ENCODE measurements at regions not wholly inside any gene's neighbourhood (a gene's known extent, or its start where the extent isn't known, plus 50 kb on each side); places are given as distances from the start of the nearest gene placed in this dataset.
"Not testable (repeated sequence)": the region's sequence is repeated elsewhere in the genome, so short reads cannot be mapped to it uniquely, and the experiment has no call there.

DNA sequence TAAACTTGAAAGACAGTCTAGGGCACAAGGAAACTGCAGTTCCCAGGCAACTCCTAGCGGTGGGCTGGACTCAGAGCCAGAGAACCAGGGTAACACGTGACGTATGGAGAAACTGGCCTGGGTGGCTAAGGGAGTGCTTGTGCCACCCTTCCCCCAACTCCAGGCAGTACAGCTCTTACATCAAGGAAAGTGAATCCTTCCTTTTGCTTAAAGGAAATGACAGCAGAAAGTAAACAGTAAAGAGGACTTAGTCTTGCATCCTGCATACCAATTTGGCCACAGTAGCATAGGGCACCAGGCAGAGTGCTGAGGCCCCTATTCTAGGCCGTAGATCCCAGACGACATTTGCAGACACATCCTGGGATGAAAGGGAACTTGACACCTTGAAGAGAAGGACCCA, 322.8 kb downstream of the CD109 start:
- peak in 1 of 2 donors; percentile 19 for DNase-seq (ENCODE audit: low read depth in 2 of 2)
- no peak overlapping the region for H3K4me3 ChIP-seq (replicated peaks in 1 of 2; ENCODE audit: low read depth in 2 of 2, low read length in 2 of 2)
- TF ChIP-seq, protein P1, sequence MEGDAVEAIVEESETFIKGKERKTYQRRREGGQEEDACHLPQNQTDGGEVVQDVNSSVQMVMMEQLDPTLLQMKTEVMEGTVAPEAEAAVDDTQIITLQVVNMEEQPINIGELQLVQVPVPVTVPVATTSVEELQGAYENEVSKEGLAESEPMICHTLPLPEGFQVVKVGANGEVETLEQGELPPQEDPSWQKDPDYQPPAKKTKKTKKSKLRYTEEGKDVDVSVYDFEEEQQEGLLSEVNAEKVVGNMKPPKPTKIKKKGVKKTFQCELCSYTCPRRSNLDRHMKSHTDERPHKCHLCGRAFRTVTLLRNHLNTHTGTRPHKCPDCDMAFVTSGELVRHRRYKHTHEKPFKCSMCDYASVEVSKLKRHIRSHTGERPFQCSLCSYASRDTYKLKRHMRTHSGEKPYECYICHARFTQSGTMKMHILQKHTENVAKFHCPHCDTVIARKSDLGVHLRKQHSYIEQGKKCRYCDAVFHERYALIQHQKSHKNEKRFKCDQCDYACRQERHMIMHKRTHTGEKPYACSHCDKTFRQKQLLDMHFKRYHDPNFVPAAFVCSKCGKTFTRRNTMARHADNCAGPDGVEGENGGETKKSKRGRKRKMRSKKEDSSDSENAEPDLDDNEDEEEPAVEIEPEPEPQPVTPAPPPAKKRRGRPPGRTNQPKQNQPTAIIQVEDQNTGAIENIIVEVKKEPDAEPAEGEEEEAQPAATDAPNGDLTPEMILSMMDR (IDR thresholded peaks at IDR 0.05; ENCODE audit: low read depth, low read length) = no peak

DNA sequence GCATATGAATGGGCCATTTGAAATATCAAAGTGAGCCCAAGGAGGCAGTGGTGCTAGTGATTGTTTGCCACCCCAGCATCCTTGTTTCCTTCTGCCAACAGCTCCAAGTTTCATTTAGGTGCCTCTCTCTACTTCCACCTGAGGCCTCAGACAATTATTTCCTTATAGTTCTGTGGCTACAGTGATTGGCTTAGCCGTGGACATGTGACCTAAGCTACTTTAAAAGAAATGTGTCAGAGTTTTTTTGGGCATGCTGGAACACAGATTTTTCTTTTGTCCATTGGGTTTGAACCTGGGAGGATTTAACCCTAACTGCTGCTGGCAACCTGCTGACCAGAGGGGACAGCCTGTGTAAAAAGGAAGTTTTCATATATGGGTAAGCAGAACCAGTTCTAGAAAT, 319.4 kb downstream of the CD109 start:
- no peak overlapping the region for H3K4me3 ChIP-seq (replicated peaks in 1 of 2; ENCODE audit: low read depth in 2 of 2, low read length in 2 of 2)
- TF ChIP-seq, protein P1 (IDR thresholded peaks at IDR 0.05; ENCODE audit: low read depth, low read length) = no peak
- no peak for DNase-seq (ENCODE audit: low read depth in 2 of 2)

DNA sequence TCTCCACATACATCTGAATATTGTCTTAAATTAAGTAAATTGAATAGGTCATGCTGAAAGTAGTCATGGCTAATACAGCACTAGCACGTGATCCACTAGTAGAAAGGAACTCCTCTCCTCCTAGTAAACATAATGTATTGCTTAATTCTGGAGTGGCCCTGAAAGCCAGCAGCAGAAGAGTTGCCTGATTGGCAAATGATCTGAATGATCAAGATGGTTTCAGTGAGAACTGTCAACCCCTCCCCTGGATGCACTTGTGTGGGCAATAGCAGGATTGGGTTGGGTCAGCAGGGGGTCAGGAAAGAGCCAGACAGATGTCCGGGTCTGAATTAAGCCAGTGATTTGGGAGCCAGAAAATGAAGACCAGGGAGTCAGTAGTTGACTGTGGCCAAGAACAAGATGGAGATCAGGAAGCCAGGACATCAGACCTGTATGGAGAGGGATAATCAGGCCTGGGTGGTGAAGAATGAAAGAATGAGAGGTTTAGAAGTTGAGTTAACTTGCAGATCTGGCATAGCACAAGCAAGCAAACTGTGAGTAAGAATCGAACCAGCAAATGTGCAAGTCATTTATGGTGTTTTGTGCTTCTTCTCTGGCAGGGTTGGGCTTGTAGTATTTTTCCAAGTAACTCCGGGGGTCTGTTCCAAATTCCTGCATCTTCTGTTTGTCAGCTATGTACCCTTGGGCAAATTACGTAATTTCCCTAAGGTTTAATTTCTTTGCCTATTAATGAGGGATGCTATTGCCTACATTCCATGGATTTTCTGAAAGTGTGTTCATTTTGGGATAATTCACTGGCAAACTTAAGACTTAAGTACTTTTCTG, 304.9 kb downstream of the CD109 start:
- H3K4me3 ChIP-seq (replicated peaks in 1 of 2; ENCODE audit: low read depth in 2 of 2, low read length in 2 of 2) = no peak overlapping the region
- TF ChIP-seq, protein P1 (IDR thresholded peaks at IDR 0.05; ENCODE audit: low read depth, low read length) = no peak
- DNase-seq (ENCODE audit: low read depth in 2 of 2) = peak in 1 of 2 donors; percentile 18

DNA sequence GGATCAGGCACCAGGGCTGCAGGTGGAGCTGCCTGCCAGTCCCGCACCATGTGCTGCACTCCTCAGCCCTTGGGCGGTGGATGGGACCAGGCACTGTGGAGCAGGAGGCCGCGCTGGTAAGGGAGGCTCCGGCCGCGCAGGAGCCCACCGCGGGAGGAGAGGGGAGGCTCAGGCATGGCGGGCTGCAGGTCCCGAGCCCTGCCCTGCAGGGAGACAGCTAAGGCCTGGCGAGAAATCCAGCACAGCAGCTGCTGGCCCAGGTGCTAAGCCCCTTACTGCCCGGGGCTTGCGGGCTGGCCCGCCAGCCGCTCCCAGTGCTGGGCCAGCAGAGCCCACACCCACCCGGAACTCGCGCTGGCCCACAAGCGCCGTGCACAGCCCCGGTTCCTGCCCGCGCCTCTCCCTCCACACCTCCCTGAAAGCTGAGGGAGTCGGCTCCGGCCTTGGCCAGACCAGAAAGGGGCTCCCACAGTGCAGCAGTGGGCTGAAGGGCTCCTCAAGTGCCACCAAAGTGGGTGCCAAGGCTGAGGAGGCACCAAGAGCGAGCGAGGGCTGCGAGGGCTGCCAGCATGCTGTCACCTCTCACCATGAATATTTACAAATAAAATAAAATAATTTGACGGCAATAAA, 294.7 kb downstream of the CD109 start:
- not testable (repeated sequence) for H3K4me3 ChIP-seq (replicated peaks in 1 of 2; ENCODE audit: low read depth in 2 of 2, low read length in 2 of 2); DNase-seq (ENCODE audit: low read depth in 2 of 2)

DNA sequence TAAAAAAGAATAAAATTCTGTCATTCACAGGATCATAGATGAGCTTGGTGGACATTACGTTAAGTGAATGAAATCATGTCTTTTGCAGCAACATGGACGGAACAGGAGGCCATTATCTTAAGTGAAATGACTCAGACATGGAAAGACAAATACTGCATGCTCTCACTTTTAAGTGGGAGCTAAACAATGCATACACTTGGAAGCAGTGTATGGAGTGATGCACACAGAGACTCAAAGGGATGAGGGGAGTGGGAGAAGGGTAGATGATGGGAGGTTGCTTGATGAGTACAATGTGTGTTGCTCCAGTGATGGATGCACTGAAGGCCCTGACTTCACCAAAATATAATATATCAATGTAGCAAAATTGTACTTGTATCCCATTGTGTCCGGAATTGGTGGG, 293.4 kb downstream of the CD109 start:
- DNase-seq (ENCODE audit: low read depth in 2 of 2) = no peak
- TF ChIP-seq, protein P1 (IDR thresholded peaks at IDR 0.05; ENCODE audit: low read depth, low read length) = no peak
- no peak overlapping the region for H3K4me3 ChIP-seq (replicated peaks in 1 of 2; ENCODE audit: low read depth in 2 of 2, low read length in 2 of 2)

DNA sequence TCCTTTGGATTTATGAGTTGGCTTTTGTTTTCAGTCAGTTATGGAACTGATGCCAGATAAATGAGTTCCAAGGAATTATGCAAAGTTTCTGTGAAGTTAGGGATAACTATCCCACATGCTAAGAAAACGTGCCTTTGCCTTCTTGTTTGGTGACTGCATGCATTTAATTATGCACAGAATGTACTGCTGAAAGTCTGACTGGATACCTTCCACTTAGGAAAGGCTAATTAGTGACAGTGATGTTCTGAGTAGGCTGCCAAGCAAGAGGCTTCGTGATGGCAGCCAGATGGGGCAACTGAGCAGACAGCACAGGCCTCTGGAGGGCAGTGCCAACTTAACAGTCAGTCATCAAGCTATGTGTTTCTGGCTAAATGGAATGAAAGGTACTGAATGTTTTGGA, 289.9 kb downstream of the CD109 start:
- no peak overlapping the region for H3K4me3 ChIP-seq (replicated peaks in 1 of 2; ENCODE audit: low read depth in 2 of 2, low read length in 2 of 2)
- DNase-seq (ENCODE audit: low read depth in 2 of 2) = peak; percentile 23 to 32
- TF ChIP-seq, protein P1 (IDR thresholded peaks at IDR 0.05; ENCODE audit: low read depth, low read length) = peak; percentile 10

DNA sequence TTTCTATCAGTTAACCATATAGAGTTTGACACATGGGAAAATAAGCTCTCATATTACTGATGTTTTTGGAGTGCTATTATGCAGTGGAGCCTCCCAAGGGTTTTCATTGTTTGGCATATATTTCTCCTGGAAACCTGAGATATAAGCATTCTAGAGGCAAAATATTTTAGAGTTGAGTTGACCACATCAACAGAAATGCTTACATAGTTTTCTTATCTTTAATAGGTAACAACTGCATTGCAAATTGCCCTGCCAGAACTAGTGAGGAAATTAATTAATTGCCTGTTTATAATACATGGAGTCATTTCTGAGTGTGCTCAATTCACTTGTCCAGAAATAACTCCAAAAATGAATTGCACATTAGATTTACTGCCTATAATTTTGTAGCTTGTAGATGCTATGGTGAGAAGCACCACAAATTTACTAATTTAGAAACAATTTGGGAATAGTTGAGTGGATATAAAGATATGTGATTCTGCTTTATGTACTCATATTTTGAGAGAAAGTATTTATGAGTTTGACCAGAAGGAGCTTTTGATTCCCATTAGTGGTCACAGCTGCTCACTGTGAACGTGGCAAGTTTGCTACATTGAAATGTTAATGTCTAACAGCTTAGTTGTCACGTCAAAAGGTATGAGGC, 288.7 kb downstream of the CD109 start:
- no peak for DNase-seq (ENCODE audit: low read depth in 2 of 2)
- H3K4me3 ChIP-seq (replicated peaks in 1 of 2; ENCODE audit: low read depth in 2 of 2, low read length in 2 of 2) = no peak overlapping the region
- TF ChIP-seq, protein P1 (IDR thresholded peaks at IDR 0.05; ENCODE audit: low read depth, low read length) = no peak
